Panc1 (cell line): ENCODE measurements at regions not wholly inside any gene's neighbourhood (a gene's known extent, or its start where the extent isn't known, plus 50 kb on each side); places are given as distances from the start of the nearest gene placed in this dataset.

ENCODE experiments used
- ATAC-seq: fragments of 200-7000 bp; cut with Tn5 transposase; 2 replicates; pipeline ENCODE4 v1.9.1; 2020; ENCODE audit warnings: mild to moderate bottlenecking, moderate library complexity
- BruUV-seq: library from RNA; stranded (reverse); fragments of 400-500 nt; replicated peaks from 2 replicates; lab custom pipeline; 2021; lab: Mats Ljungman, UMichigan
- CTCF ChIA-PET: fragments of 300-600 bp; sonication (Branson Sonifier 250); formaldehyde crosslinking; loops from one replicate; lab custom pipeline; 2022; ENCODE audit warnings: antibody characterized with exemption; lab: Charles Lee
- POLR2A ChIA-PET: fragments of 300-600 bp; sonication (Branson Sonifier 250); formaldehyde crosslinking; loops from one replicate; lab custom pipeline; 2022; ENCODE audit warnings: antibody characterized with exemption; lab: Charles Lee
- DNase-seq: peaks from one replicate; pipeline ENCODE4 v3.0.0-alpha.2; 2010; ENCODE audit warnings: low read depth, low spot score
- H3K27ac ChIP-seq: 2 replicates; pipeline ENCODE4 v1.5.1; 2011; ENCODE audit warnings: mild to moderate bottlenecking, low read length, inconsistent platforms
- H3K27me3 ChIP-seq: fragments of 200-500 bp; sonication (Bioruptor generic); 2 replicates; pipeline ENCODE4 v1.6.0; 2014; ENCODE audit warnings: low read length, inconsistent platforms; ENCODE audit not compliant: control insufficient read depth, insufficient read depth
- H3K36me3 ChIP-seq: fragments of 200-500 bp; sonication (Bioruptor generic); 2 replicates; pipeline ENCODE4 v1.5.1; 2014; ENCODE audit warnings: inconsistent platforms, mild to moderate bottlenecking, low read length, moderate library complexity; ENCODE audit not compliant: control insufficient read depth, insufficient read depth
- H3K4me1 ChIP-seq: 2 replicates; pipeline ENCODE4 v1.5.1; 2011; ENCODE audit warnings: inconsistent platforms, mild to moderate bottlenecking, low read length, moderate library complexity; ENCODE audit not compliant: control insufficient read depth, insufficient read depth
- H3K4me3 ChIP-seq, 2 experiments: 2 replicates each; pipeline ENCODE4 v1.5.1; 2011 to 2012; ENCODE audit warnings: low read depth in 2 of 2, low read length in 2 of 2, mild to moderate bottlenecking in 2 of 2, inconsistent platforms in 1 of 2, moderate library complexity in 1 of 2
- H3K9me3 ChIP-seq: fragments of 200-500 bp; sonication (Bioruptor generic); 2 replicates; pipeline ENCODE4 v1.5.1; 2014; ENCODE audit warnings: low read depth, mild to moderate bottlenecking, inconsistent platforms, low read length, moderate library complexity; ENCODE audit not compliant: control insufficient read depth, insufficient read depth
- CTCF ChIP-seq: fragments of 450-650 bp; IDR thresholded peaks from 2 replicates; pipeline ENCODE4 v1.5.1; 2017; ENCODE audit warnings: mild to moderate bottlenecking
- POLR2AphosphoS5 ChIP-seq: IDR thresholded peaks from 2 replicates; pipeline ENCODE4 v1.6.1; 2012; ENCODE audit warnings: mild to moderate bottlenecking, low read depth, low read length, moderate library complexity
- REST ChIP-seq, 2 experiments: IDR thresholded peaks; 2 replicates each; pipeline ENCODE4 v1.6.1; 2011 to 2012; ENCODE audit warnings: low read depth in 2 of 2, control low read depth in 1 of 2, low read length in 1 of 2, mild to moderate bottlenecking in 1 of 2, moderate library complexity in 1 of 2; ENCODE audit not compliant: insufficient read depth in 1 of 2
- SIN3A ChIP-seq: IDR thresholded peaks from 2 replicates; pipeline ENCODE4 v1.6.1; 2012; ENCODE audit warnings: low read depth, mild to moderate bottlenecking, low read length, moderate library complexity, borderline replicate concordance; ENCODE audit not compliant: insufficient read depth
- TCF7L2 ChIP-seq: IDR thresholded peaks from 2 replicates; pipeline ENCODE4 v1.6.1; 2011; ENCODE audit warnings: mild to moderate bottlenecking, low read depth, low read length, inconsistent platforms
- in situ Hi-C: cut with HindIII; loops from 2 replicates; pipeline ENCODE4 v1.10.0; 2016; ENCODE audit warnings: low sequenced_read_pairs, low pct_unique_long_range_greater_than_20kb
- intact Hi-C: fragments of 100-400 bp; cut with micrococcal nuclease; formaldehyde crosslinking; loops from one replicate; pipeline ENCODE4 v1.10.0; 2022; ENCODE audit not compliant: unreplicated experiment

- CTCF ChIA-PET: no interaction called here
- ATAC-seq (no peak), DNase-seq (no peak)
- POLR2A ChIA-PET: interaction anchor here (0.5 kb wide), 1 partner anchor 803 kb away, joined by 9 read pairs; no protein-coding TSS in a partner anchor
- Histone ChIP-seq H3K4me3 (no peak overlapping the region), H3K36me3 (no peaks in the 10 kb centered on the region), H3K27me3 (no peaks in the 10 kb centered on the region), H3K27ac (no peak overlapping the region), H3K4me1 (no peaks in the 10 kb centered on the region), H3K9me3 (peaks cover 9% of the 10 kb centered on the region; the same call in 1 of the 2 replicates)
- TF ChIP-seq SIN3A: no peak
- intact Hi-C loops (no loop called here), in situ Hi-C loops (no loop called here)
- BruUV-seq: no TSS peak
These were observed 141.7 kb downstream of the NPY start for GRCh38 chr7:24425664-24426063.

GRCh38 chr7:24427048-24427447 is 143.1 kb downstream of the NPY start:
- no peak for ATAC-seq
- POLR2A ChIA-PET: no interaction called here

More at GRCh38 chr7:24427048-24427447, 143.1 kb downstream of the NPY start:
- Histone ChIP-seq H3K27ac (no peak overlapping the region), H3K36me3 (no peaks in the 10 kb centered on the region), H3K27me3 (no peaks in the 10 kb centered on the region), H3K4me1 (no peaks in the 10 kb centered on the region), H3K4me3 (no peak overlapping the region), H3K9me3 (peaks cover 9% of the 10 kb centered on the region; the same call in 1 of the 2 replicates)
- CTCF ChIA-PET: no interaction called here
- TF ChIP-seq TCF7L2 (no peak), REST (IDR thresholded peaks at IDR 0.05; ENCODE audit: insufficient read depth in 1 of 2, low read depth in 2 of 2, low read length in 1 of 2) (no peak), CTCF (no peak), SIN3A (no peak), POLR2AphosphoS5 (no peak)
- no TSS peak for BruUV-seq
- intact Hi-C loops: no loop called here
- in situ Hi-C loops: no loop called here
- DNase-seq: no peak
